ENCODE measurements at regions not wholly inside any gene's neighbourhood (a gene's known extent, or its start where the extent isn't known, plus 50 kb on each side); places are given as distances from the start of the nearest gene placed in this dataset.

GRCh38 chr1:229769006-229769405 is 143.0 kb downstream of the URB2 start:
- Histone ChIP-seq H3K36me3 (ENCODE audit: control insufficient read depth in 4 of 4, insufficient read depth in 3 of 4, low read depth in 1 of 4, low read length in 3 of 4) (no peaks in the 10 kb centered on the region), H3K9ac (ENCODE audit: low read depth in 1 of 2, low read length in 2 of 2) (no peak overlapping the region), H3K27ac (ENCODE audit: low read depth in 1 of 2, low read length in 2 of 2) (no peak overlapping the region), H3K4me3 (ENCODE audit: low read depth in 1 of 3, low read length in 3 of 3) (no peak overlapping the region), H3K27me3 (ENCODE audit: control insufficient read depth in 4 of 4, insufficient read depth in 4 of 4, low read length in 3 of 4) (peaks cover 0 to 3% (median 0%) of the 10 kb centered on the region in 4 donors), H3K4me1 (ENCODE audit: control insufficient read depth in 4 of 4, insufficient read depth in 4 of 4, low read length in 3 of 4) (no peaks in the 10 kb centered on the region), H3K9me3 (ENCODE audit: control insufficient read depth in 4 of 4, low read length in 3 of 4) (peaks cover 0 to 4% (median under 1%) of the 10 kb centered on the region in 4 donors)
- WGBS, result 77% methylated on average over 3 of the region's 3 CpGs
- TF ChIP-seq, protein P1, sequence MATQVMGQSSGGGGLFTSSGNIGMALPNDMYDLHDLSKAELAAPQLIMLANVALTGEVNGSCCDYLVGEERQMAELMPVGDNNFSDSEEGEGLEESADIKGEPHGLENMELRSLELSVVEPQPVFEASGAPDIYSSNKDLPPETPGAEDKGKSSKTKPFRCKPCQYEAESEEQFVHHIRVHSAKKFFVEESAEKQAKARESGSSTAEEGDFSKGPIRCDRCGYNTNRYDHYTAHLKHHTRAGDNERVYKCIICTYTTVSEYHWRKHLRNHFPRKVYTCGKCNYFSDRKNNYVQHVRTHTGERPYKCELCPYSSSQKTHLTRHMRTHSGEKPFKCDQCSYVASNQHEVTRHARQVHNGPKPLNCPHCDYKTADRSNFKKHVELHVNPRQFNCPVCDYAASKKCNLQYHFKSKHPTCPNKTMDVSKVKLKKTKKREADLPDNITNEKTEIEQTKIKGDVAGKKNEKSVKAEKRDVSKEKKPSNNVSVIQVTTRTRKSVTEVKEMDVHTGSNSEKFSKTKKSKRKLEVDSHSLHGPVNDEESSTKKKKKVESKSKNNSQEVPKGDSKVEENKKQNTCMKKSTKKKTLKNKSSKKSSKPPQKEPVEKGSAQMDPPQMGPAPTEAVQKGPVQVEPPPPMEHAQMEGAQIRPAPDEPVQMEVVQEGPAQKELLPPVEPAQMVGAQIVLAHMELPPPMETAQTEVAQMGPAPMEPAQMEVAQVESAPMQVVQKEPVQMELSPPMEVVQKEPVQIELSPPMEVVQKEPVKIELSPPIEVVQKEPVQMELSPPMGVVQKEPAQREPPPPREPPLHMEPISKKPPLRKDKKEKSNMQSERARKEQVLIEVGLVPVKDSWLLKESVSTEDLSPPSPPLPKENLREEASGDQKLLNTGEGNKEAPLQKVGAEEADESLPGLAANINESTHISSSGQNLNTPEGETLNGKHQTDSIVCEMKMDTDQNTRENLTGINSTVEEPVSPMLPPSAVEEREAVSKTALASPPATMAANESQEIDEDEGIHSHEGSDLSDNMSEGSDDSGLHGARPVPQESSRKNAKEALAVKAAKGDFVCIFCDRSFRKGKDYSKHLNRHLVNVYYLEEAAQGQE (IDR thresholded peaks at IDR 0.05), result no peak
- no peak for TF ChIP-seq GABPA (IDR thresholded peaks at IDR 0.05 in 1 of 2, conservative IDR thresholded peaks at IDR 0.05 in 1 of 2)
- no peak for TF ChIP-seq MAX (IDR thresholded peaks at IDR 0.05)
- TF ChIP-seq RAD21 (IDR thresholded peaks at IDR 0.05), result no peak
- TF ChIP-seq, protein P2, sequence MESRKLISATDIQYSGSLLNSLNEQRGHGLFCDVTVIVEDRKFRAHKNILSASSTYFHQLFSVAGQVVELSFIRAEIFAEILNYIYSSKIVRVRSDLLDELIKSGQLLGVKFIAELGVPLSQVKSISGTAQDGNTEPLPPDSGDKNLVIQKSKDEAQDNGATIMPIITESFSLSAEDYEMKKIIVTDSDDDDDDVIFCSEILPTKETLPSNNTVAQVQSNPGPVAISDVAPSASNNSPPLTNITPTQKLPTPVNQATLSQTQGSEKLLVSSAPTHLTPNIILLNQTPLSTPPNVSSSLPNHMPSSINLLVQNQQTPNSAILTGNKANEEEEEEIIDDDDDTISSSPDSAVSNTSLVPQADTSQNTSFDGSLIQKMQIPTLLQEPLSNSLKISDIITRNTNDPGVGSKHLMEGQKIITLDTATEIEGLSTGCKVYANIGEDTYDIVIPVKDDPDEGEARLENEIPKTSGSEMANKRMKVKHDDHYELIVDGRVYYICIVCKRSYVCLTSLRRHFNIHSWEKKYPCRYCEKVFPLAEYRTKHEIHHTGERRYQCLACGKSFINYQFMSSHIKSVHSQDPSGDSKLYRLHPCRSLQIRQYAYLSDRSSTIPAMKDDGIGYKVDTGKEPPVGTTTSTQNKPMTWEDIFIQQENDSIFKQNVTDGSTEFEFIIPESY (IDR thresholded peaks at IDR 0.05), result no peak
- no peak for TF ChIP-seq FOXA1 (IDR thresholded peaks at IDR 0.05)
- TF ChIP-seq, protein P3, sequence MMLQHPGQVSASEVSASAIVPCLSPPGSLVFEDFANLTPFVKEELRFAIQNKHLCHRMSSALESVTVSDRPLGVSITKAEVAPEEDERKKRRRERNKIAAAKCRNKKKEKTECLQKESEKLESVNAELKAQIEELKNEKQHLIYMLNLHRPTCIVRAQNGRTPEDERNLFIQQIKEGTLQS (IDR thresholded peaks at IDR 0.05), result no peak
- TF ChIP-seq YY1 (IDR thresholded peaks at IDR 0.05), result no peak
- no peak for TF ChIP-seq NR2F2 (IDR thresholded peaks at IDR 0.05)
- TF ChIP-seq FOXA2 (IDR thresholded peaks at IDR 0.05), result no peak
- no peak for DNase-seq (ENCODE audit: low spot score)

DNA sequence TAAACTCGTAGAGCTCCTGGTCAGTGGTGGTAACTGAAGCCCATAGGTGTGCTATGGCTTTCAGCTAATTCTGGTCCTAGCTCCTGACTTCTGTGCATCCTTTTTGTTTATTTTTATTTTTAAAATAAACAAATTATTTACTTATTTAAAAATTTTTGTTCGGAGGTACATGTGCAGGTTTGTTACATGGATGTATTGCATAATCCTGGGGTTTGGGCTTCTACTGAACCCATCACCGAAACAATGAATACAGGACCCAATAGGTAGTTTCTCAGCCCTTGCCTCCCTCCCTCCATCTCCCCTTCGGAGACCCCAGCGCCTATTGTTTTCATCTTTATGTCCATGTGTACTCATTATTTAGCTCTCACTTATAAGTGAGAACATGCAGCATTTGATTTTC is 143.8 kb downstream of the URB2 start:
- no peak for TF ChIP-seq FOXA1 (IDR thresholded peaks at IDR 0.05)
- TF ChIP-seq, protein P1 (IDR thresholded peaks at IDR 0.05), result no peak
- no peak for TF ChIP-seq GABPA (IDR thresholded peaks at IDR 0.05 in 1 of 2, conservative IDR thresholded peaks at IDR 0.05 in 1 of 2)
- no peak for TF ChIP-seq MAX (IDR thresholded peaks at IDR 0.05)
- no peak for TF ChIP-seq HNF4G (IDR thresholded peaks at IDR 0.05)
- TF ChIP-seq JUND (IDR thresholded peaks at IDR 0.05), result no peak
- TF ChIP-seq TAF1 (conservative IDR thresholded peaks at IDR 0.05), result no peak
- TF ChIP-seq, protein P2 (IDR thresholded peaks at IDR 0.05), result no peak
- TF ChIP-seq RAD21 (IDR thresholded peaks at IDR 0.05), result no peak
- no peak for TF ChIP-seq RXRA (IDR thresholded peaks at IDR 0.05)
- WGBS, result 85% methylated on average over 5 of the region's 5 CpGs

More for the DNA sequence above, 143.8 kb downstream of the URB2 start:
- Histone ChIP-seq H3K27me3 (ENCODE audit: control insufficient read depth in 4 of 4, insufficient read depth in 4 of 4, low read length in 3 of 4) (peaks cover 0 to 3% (median 0%) of the 10 kb centered on the region in 4 donors), H3K4me3 (ENCODE audit: low read depth in 1 of 3, low read length in 3 of 3) (no peak overlapping the region), H3K36me3 (ENCODE audit: control insufficient read depth in 4 of 4, insufficient read depth in 3 of 4, low read depth in 1 of 4, low read length in 3 of 4) (no peaks in the 10 kb centered on the region), H3K9me3 (ENCODE audit: control insufficient read depth in 4 of 4, low read length in 3 of 4) (peaks cover 0 to 4% (median under 1%) of the 10 kb centered on the region in 4 donors), H3K9ac (ENCODE audit: low read depth in 1 of 2, low read length in 2 of 2) (no peak overlapping the region), H3K4me1 (ENCODE audit: control insufficient read depth in 4 of 4, insufficient read depth in 4 of 4, low read length in 3 of 4) (no peaks in the 10 kb centered on the region), H3K27ac (ENCODE audit: low read depth in 1 of 2, low read length in 2 of 2) (no peak overlapping the region)
- DNase-seq (ENCODE audit: low spot score), result no peak

Data from liver (tissue), 7 donors.